ENCODE measurements at regions not wholly inside any gene's neighbourhood (a gene's known extent, or its start where the extent isn't known, plus 50 kb on each side); places are given as distances from the start of the nearest gene placed in this dataset.

GRCh38 chr12:115776399-115776798, 501.1 kb downstream of the MED13L start:
- CTCF ChIA-PET (ENCODE audit: low intra/inter-chr PET ratio) = no interaction called here
- intact Hi-C loops (cut with micrococcal nuclease) = no loop called here
- in situ Hi-C loops (cut with MboI) = no loop called here
- Histone ChIP-seq H3K36me3 (ENCODE audit: control insufficient read depth, insufficient read depth, low read length) (no peaks in the 10 kb centered on the region), H3K4me2 (ENCODE audit: insufficient read depth, low read length) (no peak overlapping the region), H2AFZ (ENCODE audit: low read depth, low read length) (no peak overlapping the region), H4K20me1 (replicated peaks; ENCODE audit: control insufficient read depth, insufficient read depth, low read length) (no peaks in the 10 kb centered on the region), H3K4me3 (no peak overlapping the region), H3K27me3 (ENCODE audit: control insufficient read depth in 2 of 2, insufficient read depth in 2 of 2, low read length in 2 of 2) (no peaks in the 10 kb centered on the region), H3K9ac (ENCODE audit: insufficient read depth in 1 of 2, low read depth in 2 of 2, low read length in 2 of 2) (no peak overlapping the region), H3K79me2 (ENCODE audit: control insufficient read depth, insufficient read depth, low read length) (no peaks in the 10 kb centered on the region), H3K9me3 (replicated peaks; ENCODE audit: control insufficient read depth, insufficient read depth, low read depth, low read length) (no peaks in the 10 kb centered on the region), H3K27ac (ENCODE audit: extremely low read depth, low read depth, low read length) (no peak overlapping the region), H3K9me1 (ENCODE audit: control insufficient read depth, insufficient read depth, low read length) (no peaks in the 10 kb centered on the region), H3K4me1 (replicated peaks in 1 of 2; ENCODE audit: control insufficient read depth in 2 of 2, insufficient read depth in 2 of 2, low read length in 2 of 2) (no peaks in the 10 kb centered on the region)
- POLR2A ChIA-PET = no interaction called here
- DNase-seq (ENCODE audit: extremely low read depth in 1 of 4, low spot score in 3 of 4) = no peak
- ATAC-seq = no peak
- WGBS (ENCODE audit: insufficient coverage, low coverage, missing lambda C conversion rate) = 0% methylated on average over 1 of the region's 1 CpG
- no peak for FAIRE-seq
- TF ChIP-seq ZNF512 (tag; IDR thresholded peaks at IDR 0.05) = peak; percentile 65
- no peak for TF ChIP-seq CCNT2 (IDR thresholded peaks at IDR 0.05; ENCODE audit: borderline replicate concordance, extremely low read depth, insufficient read length, low read depth, low read length)
- TF ChIP-seq FOSL1 (tag; conservative IDR thresholded peaks at IDR 0.05) = no peak
- TF ChIP-seq CBX2 (IDR thresholded peaks at IDR 0.05; ENCODE audit: insufficient read depth, low read length, poor library complexity, severe bottlenecking) = no peak
- no peak for TF ChIP-seq ZBTB17 (CRISPR knock-in tag; IDR thresholded peaks at IDR 0.05)
- TF ChIP-seq FOXO4 (CRISPR knock-in tag; IDR thresholded peaks at IDR 0.05) = no peak
- TF ChIP-seq STAT5A (IDR thresholded peaks at IDR 0.05; ENCODE audit: borderline replicate concordance, low read length) = no peak
- TF ChIP-seq SIRT6 (IDR thresholded peaks at IDR 0.05; ENCODE audit: low read depth, low read length) = no peak
- no TSS peak for BruUV-seq (replicated peaks)

All from K562 (cell line).